Mucosa of gallbladder (tissue), 1 donor: ENCODE measurements at regions not wholly inside any gene's neighbourhood (a gene's known extent, or its start where the extent isn't known, plus 50 kb on each side); places are given as distances from the start of the nearest gene placed in this dataset.
"Not testable (repeated sequence)": the region's sequence is repeated elsewhere in the genome, so short reads cannot be mapped to it uniquely, and the experiment has no call there.

Source experiments
- DNase-seq: peaks from one replicate; pipeline ENCODE4 v3.0.0-alpha.2; 2020; ENCODE audit warnings: low spot score
- donor health status: DM: no; HTN: no; CAD: no.

DNA sequence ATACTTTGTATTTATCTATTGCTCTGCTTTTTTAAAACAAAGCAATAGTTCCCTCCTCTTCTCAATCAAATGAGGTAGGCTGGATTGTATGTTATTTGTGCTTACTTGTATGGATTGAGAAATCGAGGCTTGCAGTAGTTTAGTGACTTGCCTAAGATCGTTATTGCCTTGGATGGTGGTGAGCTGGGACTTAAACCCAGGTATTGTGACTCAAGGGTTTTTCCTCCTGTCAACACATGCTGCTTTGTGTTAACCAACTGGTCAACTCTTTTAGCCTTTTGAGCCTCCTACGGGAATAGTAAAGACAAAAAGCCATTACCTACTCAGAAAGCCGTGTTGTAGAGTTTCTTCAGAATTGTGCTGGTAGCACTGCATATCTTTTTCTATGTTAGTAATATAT, 95.2 kb upstream of the THUMPD2 start:
- DNase-seq: no peak

DNA sequence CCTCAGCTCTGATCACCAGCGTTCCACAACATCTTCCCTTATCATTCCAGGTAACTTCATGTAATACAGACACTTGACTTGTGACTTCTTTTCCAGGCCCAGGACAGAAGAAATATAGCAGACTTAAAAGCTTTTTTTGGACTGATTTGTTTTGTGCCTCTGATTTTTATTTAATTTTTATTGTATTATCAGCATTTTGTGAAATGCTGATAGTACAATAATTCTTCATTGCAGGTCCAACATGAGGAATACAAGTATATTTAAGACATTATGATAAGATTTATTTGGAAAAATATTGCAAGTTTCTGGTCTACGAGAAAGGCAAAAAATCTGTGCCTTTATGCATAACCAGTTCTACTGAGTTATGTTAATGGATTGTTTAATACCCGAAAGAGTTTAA, 94.5 kb upstream of the THUMPD2 start:
- DNase-seq: no peak

GRCh38 chr2:39872748-39873147, 93.7 kb upstream of the THUMPD2 start:
- DNase-seq: no peak

GRCh38 chr2:39871291-39871761, 92.3 kb upstream of the THUMPD2 start:
- no peak for DNase-seq

DNA sequence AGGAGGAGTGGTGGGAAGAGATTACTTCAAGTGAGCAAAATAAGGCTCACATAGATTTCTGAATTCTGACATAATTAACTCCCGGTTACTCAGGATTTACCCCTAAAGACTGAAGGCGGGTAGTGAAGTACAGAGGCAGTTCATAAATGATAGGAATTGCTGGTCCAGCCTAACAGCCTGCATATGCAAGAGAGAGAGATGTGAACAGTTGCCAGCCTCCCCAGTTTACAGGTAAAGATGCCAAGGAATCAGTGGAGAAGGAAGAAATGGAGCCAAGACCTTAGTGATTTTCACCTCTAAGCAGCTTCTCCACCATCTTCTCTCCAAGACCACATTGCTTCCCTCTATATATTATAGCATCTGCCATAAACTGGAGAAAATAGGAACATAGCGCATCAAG, 91.8 kb upstream of the THUMPD2 start:
- no peak for DNase-seq

DNA sequence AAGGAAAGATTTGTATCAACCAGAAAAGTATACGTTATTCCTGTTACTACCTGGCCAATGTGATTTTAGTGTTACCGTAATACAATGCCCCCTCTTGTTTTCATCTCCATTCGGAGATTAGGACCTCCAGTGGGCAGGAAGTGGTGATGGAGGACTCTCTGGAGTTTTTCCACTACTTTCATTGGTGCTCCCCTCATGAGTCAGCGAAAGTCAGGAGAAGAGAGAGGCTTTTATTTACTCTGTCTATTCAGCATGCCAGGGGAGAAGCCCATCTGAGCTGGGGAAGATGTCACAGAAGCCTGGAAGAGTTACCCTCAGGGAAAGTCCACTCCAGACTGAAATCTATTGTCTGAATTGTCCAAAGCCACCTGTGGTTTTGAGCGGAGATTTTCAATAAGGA, 88.2 kb upstream of the THUMPD2 start:
- DNase-seq: no peak

GRCh38 chr2:39865751-39866150, 86.7 kb upstream of the THUMPD2 start:
- no peak for DNase-seq

- DNase-seq: not testable (repeated sequence)
These were observed 84.6 kb upstream of the THUMPD2 start for GRCh38 chr2:39863672-39864071.

DNA sequence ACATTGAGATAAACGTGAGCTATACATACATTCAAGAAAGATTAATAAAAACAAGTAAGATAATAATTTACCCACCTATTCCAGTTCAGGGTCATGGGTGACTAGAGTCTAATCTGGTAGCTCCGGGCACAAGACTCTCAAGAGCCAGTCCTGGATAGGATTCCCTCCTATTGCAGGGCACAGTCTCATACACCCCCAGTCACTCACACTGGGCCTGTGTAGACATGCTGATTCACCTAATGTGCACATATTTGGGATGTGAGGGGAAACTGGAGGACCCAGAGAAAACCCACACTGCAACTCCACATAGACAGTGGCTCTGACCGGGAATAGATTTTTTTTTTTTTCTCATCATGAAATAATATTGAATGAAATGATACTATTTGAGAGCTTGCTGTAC, 81.5 kb upstream of the THUMPD2 start:
- no peak for DNase-seq

DNA sequence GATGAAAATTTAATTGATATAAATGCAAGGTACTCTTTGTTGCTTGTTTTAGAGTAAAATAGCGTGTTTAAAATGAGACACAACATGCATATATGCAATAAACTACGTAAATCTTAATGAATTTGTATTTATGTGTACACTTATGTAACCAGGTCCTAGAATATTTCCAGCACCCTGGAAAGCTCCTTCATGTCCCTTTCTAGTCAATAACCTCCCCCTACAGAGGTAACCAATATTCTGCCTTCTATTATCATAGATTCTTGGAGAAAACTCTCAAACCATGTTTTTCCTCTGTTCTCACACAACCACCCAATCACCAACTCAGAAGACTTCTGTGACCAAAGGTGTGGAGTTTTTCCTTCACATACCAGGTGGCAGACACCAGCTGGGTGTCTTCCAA, 79.6 kb upstream of the THUMPD2 start:
- no peak for DNase-seq

GRCh38 chr2:39855856-39856255, 76.8 kb upstream of the THUMPD2 start:
- no peak for DNase-seq

DNA sequence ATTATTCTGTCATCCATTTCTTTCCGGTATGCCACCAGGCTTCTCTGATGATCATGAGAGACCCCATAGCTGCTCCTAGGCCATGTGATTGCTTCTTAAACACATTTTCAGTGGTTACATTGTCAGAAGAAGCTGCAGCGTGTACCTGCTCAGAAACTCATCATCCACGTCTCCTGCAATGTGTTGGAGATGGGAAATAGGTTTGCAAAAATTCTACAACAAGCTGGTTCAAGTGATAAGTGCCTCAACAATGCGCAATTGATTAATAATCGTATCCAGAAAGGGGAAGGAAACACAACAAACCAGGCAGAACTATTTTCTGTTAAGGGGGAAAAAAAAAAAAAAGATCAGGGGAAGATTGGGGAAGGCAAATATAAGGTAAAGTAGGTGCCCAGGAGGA, 75.7 kb upstream of the THUMPD2 start:
- DNase-seq: no peak

DNA sequence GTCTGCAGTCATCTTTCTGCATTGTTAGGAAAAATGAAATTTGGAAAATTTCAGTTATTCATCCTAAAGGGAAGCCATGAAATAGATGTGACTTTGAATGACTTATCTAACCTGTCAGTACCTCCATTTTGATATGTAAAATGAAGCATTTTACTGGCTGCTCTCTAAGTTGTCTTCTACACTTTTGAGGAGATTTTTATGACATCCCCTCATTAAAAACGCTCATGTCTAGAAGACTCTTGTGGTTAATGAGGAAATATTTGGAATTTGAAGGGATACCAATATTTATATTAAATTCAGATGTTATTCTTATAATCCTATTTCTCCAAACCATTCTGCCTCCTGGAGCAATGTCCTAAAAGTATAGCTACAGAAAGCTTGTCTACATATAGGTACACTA, 73.8 kb upstream of the THUMPD2 start:
- DNase-seq: no peak

- peak; percentile 16 for DNase-seq
These were observed 72.6 kb upstream of the THUMPD2 start for GRCh38 chr2:39851651-39852110.

DNA sequence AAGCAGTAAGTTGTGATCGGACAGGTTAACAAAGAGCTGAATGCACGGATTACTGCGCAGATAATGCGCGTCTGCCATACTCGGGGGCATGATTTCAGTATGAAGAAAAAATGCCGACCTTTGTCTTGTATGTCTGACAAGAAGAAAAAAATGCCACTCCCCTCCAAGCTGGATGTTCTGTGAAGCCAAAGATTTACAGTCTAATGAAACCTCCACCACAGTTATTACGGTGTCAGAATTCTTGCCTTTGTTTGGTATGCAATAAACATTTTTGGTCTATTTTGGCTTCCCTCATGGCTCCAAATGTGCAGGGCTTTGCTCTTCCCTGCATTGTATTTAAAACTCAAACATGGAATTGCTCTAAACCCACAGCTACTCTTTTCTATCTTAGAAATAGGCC, 72.2 kb upstream of the THUMPD2 start:
- DNase-seq: no peak

DNA sequence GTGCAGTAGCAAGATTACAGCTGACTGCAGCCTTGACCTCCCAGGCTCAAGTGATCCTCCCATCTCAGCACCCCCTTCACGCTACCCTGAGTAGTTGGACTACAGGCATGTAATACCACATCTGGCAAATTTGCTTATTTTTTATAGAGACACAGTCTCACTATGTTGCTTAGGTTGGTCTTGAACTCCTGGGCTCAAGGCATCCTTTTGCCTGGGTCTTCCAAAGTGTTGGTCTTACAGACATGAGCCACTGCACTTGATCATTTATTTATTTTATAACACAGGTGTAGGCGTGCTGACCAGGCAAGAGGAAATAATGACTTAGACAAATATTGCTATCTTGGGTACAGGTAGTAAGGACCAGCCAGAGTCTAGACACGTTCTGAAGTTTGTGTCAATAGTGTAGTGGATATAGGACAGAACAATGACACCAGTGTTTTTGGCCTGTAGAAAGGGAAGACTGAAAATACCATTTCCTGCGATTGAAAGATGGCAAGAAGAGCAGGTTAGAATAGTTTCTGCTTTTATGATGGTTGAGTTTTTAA, 71.0 kb upstream of the THUMPD2 start:
- DNase-seq: no peak

GRCh38 chr2:39849064-39849463, 70.0 kb upstream of the THUMPD2 start:
- DNase-seq: no peak

DNA sequence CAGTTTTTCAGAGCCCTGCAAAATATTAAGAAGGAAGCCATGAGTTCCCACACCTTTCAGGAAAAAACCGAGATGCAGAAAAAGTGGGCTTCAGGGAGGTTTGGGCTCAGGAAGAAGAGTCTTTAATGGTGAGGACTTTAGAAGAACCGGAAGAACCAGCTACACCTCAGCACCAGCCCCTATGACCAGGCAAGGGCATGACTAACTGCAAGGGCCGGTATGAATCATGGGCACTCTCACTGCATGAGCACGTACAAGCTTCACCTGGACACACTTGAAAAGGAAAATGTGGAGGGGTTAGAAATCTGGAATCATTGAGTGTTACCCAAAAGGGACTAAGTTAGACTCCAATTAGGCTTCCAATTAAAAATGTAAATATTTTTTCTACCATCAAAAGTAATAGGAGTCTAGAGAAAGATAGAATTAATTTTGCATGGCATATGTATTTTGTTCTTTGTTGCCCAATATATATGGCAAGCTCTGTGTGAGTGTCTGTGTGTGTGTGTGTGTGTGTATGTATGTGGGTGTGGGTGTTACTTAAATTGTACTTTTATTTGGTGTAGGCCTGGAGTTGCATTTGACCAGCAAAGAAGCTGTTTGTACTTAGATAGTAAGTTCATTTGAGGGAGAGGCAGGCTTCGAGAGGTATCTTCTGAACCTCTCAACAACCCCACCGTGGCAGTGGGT, 66.5 kb upstream of the THUMPD2 start:
- no peak for DNase-seq

GRCh38 chr2:39839261-39839848, 60.3 kb upstream of the THUMPD2 start:
- DNase-seq: no peak

DNA sequence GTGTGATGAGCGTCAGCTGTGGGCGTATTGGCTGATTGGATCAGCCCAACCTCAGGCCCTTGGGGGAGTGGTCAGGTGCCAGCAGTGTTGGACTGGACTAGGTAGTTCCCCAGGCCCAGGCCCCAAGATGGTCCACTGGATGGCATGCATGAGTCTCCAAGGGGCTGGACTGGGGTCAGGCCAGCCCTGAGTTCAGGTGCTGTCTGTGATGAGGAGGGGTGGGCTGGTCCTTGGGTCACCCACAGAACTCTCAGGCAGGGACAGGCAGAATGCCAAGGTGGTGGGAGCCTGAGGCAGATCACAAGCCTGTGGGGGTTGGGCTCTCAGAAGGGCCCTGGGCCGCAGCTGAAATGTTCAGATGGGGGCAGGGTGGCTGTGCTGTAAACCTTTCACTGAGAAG, 59.5 kb upstream of the THUMPD2 start:
- DNase-seq: no peak

DNA sequence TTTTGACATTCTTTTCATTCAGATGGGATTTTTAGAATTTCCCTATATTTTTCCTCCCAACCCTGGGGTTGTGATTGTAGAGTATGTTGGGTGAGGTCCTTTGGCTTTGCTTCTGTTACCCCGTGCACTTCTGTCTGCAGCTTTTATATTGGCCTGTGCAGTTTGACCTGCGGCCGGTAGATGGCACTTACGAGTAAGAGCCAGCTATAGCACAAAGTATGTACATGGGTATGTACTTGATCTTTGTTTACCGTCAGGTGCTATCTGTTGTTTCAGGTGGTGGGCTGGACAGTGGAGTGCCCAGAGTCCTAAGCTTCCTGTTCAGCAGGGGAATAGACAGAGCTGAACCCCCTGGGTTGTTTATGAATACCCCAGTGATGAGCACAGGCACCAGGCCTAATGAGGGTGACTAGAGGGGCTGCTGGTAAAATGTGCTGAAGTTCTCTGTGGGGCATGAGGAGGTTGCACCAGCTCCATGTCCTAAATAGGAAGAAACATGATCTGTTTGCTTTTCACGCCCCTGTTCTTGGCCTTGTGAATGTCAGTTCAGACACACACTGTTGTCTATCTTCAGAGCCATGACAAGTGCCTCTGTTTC, 58.9 kb upstream of the THUMPD2 start:
- DNase-seq: no peak

GRCh38 chr2:39836638-39837037, 57.6 kb upstream of the THUMPD2 start:
- DNase-seq: no peak

DNA sequence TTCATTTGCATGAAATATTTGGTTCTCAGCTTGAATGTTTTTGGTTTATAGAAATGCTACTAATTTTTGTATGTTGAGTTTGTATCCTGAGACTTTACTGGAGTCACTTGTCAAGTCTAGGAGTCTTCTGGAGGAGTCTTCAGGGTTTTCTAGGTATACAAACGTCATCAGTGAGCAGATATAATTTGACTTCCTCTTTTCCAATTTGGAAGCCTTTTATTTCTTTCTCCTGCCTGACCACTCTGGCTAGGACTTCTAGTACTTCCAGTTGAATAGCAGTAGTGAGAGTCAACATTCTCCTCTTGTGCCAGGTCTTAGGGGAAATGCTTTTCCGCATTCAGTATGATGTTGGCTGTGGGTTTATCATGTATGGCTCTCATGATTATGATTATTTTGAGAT, 55.4 kb upstream of the THUMPD2 start:
- no peak for DNase-seq
